GM10266 (cell line): ENCODE measurements at regions not wholly inside any gene's neighbourhood (a gene's known extent, or its start where the extent isn't known, plus 50 kb on each side); places are given as distances from the start of the nearest gene placed in this dataset.

Experiments
- DNase-seq: peaks from one replicate; pipeline ENCODE4 v3.0.0; 2012; ENCODE audit errors: extremely low spot score
- CTCF ChIP-seq: IDR thresholded peaks from 2 replicates; pipeline ENCODE4 v1.5.1; 2012; ENCODE audit warnings: mild to moderate bottlenecking, low read depth; ENCODE audit not compliant: control insufficient read depth, insufficient read depth; ENCODE audit errors: missing control alignments

GRCh38 chr20:48571949-48572847, 255.6 kb downstream of the PREX1 start:
- DNase-seq, result no peak
- no peak for TF ChIP-seq CTCF

GRCh38 chr20:48569679-48570078, 258.1 kb downstream of the PREX1 start:
- no peak for DNase-seq
- no peak for TF ChIP-seq CTCF

GRCh38 chr20:48568520-48568919, 259.3 kb downstream of the PREX1 start:
- TF ChIP-seq CTCF, result no peak
- no peak for DNase-seq

GRCh38 chr20:48567145-48567544, 260.7 kb downstream of the PREX1 start:
- TF ChIP-seq CTCF, result no peak
- DNase-seq, result no peak

GRCh38 chr20:48564982-48565539, 262.7 kb downstream of the PREX1 start:
- DNase-seq, result no peak
- TF ChIP-seq CTCF, result no peak

- no peak for DNase-seq
- no peak for TF ChIP-seq CTCF
These were observed 264.5 kb downstream of the PREX1 start for GRCh38 chr20:48563191-48563870.
